Endothelial cell of umbilical vein (primary cell): ENCODE measurements at regions not wholly inside any gene's neighbourhood (a gene's known extent, or its start where the extent isn't known, plus 50 kb on each side); places are given as distances from the start of the nearest gene placed in this dataset.

Experiments used
- BruUV-seq: library from RNA; stranded (reverse); fragments of 400-500 nt; replicated peaks from 2 replicates; lab custom pipeline; 2021; lab: Mats Ljungman, UMichigan
- CTCF ChIA-PET: fragments of 300-600, 350-600 bp; sonication (Branson Sonifier 250); formaldehyde crosslinking; loops from one replicate; lab custom pipeline; 2021; ENCODE audit warnings: antibody characterized with exemption, inconsistent platforms; lab: Charles Lee
- POLR2A ChIA-PET: fragments of 300-600, 350-600 bp; sonication (Branson Sonifier 250); formaldehyde crosslinking; loops from one replicate; lab custom pipeline; 2021; ENCODE audit warnings: antibody characterized with exemption, inconsistent platforms; lab: Charles Lee
- DNase-seq: peaks from one replicate; pipeline ENCODE4 v3.0.0-alpha.2; 2011; ENCODE audit warnings: low read depth, low spot score
- FAIRE-seq: peaks from 2 replicates; lab custom pipeline; 2011; peaks lifted over from hg19 to GRCh38; lab: Jason Lieb, UNC
- H2AFZ ChIP-seq: 2 replicates; pipeline ENCODE4 v1.6.0; 2012; ENCODE audit warnings: low read depth, low read length, control low read depth, inconsistent platforms
- H3K27ac ChIP-seq: 2 replicates; pipeline ENCODE4 v1.5.1; 2011; ENCODE audit warnings: low read depth, mild to moderate bottlenecking, control low read depth, low read length, moderate library complexity; ENCODE audit not compliant: insufficient read depth
- H3K27me3 ChIP-seq, 2 experiments: 2 replicates each; pipeline versions ENCODE4 v1.6.0 to v1.6.1; 2011; ENCODE audit warnings: low read length in 2 of 2, mixed read lengths in 1 of 2; ENCODE audit not compliant: control insufficient read depth in 2 of 2, insufficient read depth in 2 of 2
- H3K36me3 ChIP-seq, 2 experiments: 2 replicates in 1 of 2; 3 replicates in 1 of 2; pipeline ENCODE4 v1.5.1; 2011; ENCODE audit warnings: low read length in 2 of 2, mild to moderate bottlenecking in 1 of 2, moderate library complexity in 1 of 2; ENCODE audit not compliant: control insufficient read depth in 2 of 2, insufficient read depth in 2 of 2; ENCODE audit errors: extremely low read depth in 1 of 2
- H3K4me1 ChIP-seq: 3 replicates; pipeline ENCODE4 v1.5.1; 2011; ENCODE audit warnings: mild to moderate bottlenecking, low read length; ENCODE audit not compliant: control insufficient read depth, insufficient read depth; ENCODE audit errors: extremely low read depth
- H3K4me2 ChIP-seq: 2 replicates; pipeline ENCODE4 v1.6.1; 2011; ENCODE audit warnings: low read length, control low read depth, mixed read lengths; ENCODE audit not compliant: insufficient read depth
- H3K4me3 ChIP-seq, 3 experiments: fragments of 200-600 bp in 1 of 3; sonication (generic), shearing (Covaris generic) in 1 of 3; replicated peaks in 1 of 3; 2 replicates each; pipeline ENCODE4 v1.5.1; 2011 to 2016; ENCODE audit warnings: control low read depth in 3 of 3, low read length in 3 of 3, mild to moderate bottlenecking in 2 of 3, inconsistent platforms in 1 of 3, low read depth in 1 of 3, moderate library complexity in 1 of 3; ENCODE audit not compliant: insufficient read depth in 1 of 3
- H3K79me2 ChIP-seq: 2 replicates; pipeline ENCODE4 v1.6.0; 2012; ENCODE audit warnings: low read length, inconsistent platforms; ENCODE audit not compliant: control insufficient read depth, insufficient read depth
- H3K9ac ChIP-seq: replicated peaks from 2 replicates; pipeline ENCODE3; 2011; ENCODE audit warnings: low read length, control low read depth; ENCODE audit not compliant: insufficient read depth; ENCODE audit errors: extremely low read depth
- H3K9me1 ChIP-seq: replicated peaks from 3 replicates; pipeline ENCODE4 v1.6.0; 2011; ENCODE audit warnings: mild to moderate bottlenecking, low read length; ENCODE audit not compliant: control insufficient read depth, insufficient read depth; ENCODE audit errors: extremely low read depth
- H3K9me3 ChIP-seq: replicated peaks from 2 replicates; pipeline ENCODE4 v1.5.1; 2012; ENCODE audit warnings: low read length, inconsistent platforms; ENCODE audit not compliant: control insufficient read depth, insufficient read depth
- H4K20me1 ChIP-seq: replicated peaks from 2 replicates; pipeline ENCODE3; 2011; ENCODE audit warnings: mild to moderate bottlenecking, low read length; ENCODE audit not compliant: control insufficient read depth, insufficient read depth; ENCODE audit errors: extremely low read depth
- CTCF ChIP-seq, 2 donors: IDR thresholded peaks; 1 replicate in 1 of 2; 2 replicates in 1 of 2; pipeline ENCODE4 v1.5.1; 2011; ENCODE audit warnings: low read length in 2 of 2, mild to moderate bottlenecking in 2 of 2, moderate library complexity in 2 of 2, control low read depth in 1 of 2, inconsistent platforms in 1 of 2, low read depth in 1 of 2; ENCODE audit not compliant: insufficient read depth in 1 of 2; ENCODE audit errors: extremely low read depth in 1 of 2
- EZH2 ChIP-seq: IDR thresholded peaks from 2 replicates; pipeline ENCODE4 v1.6.1; 2012; ENCODE audit warnings: borderline replicate concordance, low read depth, mild to moderate bottlenecking, moderate library complexity, low read length, inconsistent platforms; ENCODE audit not compliant: severe bottlenecking
- FOS ChIP-seq: IDR thresholded peaks from 2 replicates; pipeline ENCODE4 v1.6.1; 2011; ENCODE audit warnings: mild to moderate bottlenecking, low read length, moderate library complexity, borderline replicate concordance; ENCODE audit not compliant: insufficient read depth
- GATA2 ChIP-seq: IDR thresholded peaks from 2 replicates; pipeline ENCODE4 v1.7.0; 2011; ENCODE audit warnings: low read depth, mild to moderate bottlenecking, moderate library complexity, mixed read lengths, low read length; ENCODE audit not compliant: insufficient read length, insufficient read depth
- MYC ChIP-seq: IDR thresholded peaks from one replicate; pipeline ENCODE4 v1.6.1; 2011; ENCODE audit warnings: mild to moderate bottlenecking, low read depth, low read length
- POLR2A ChIP-seq: IDR thresholded peaks from 2 replicates; pipeline ENCODE4 v1.6.1; 2012; ENCODE audit warnings: low read depth, mild to moderate bottlenecking, control low read depth, low read length
- POLR2AphosphoS5 ChIP-seq: IDR thresholded peaks from 2 replicates; pipeline ENCODE4 v1.6.1; 2012; ENCODE audit warnings: low read depth, mild to moderate bottlenecking, control low read depth, low read length, moderate library complexity; ENCODE audit not compliant: insufficient read depth
- dilution Hi-C: fragments of 300-500 bp; cut with MboI; formaldehyde crosslinking; loops from one replicate; pipeline ENCODE4 v1.15.0; 2019; ENCODE audit warnings: low sequenced_read_pairs; ENCODE audit not compliant: extremely low pct_ligation_motif_present
- intact Hi-C: fragments of 100-400 bp; cut with micrococcal nuclease; formaldehyde crosslinking; loops from one replicate; pipeline ENCODE4 v1.10.0; 2022

- Histone ChIP-seq H3K4me3 (no peak overlapping the region), H3K9ac (no peak overlapping the region), H4K20me1 (no peaks in the 10 kb centered on the region), H3K9me1 (no peaks in the 10 kb centered on the region), H2AFZ (no peak overlapping the region), H3K27me3 (no peaks in the 10 kb centered on the region), H3K36me3 (no peaks in the 10 kb centered on the region), H3K27ac (no peak overlapping the region), H3K4me2 (no peak overlapping the region), H3K79me2 (no peaks in the 10 kb centered on the region), H3K4me1 (no peaks in the 10 kb centered on the region), H3K9me3 (no peaks in the 10 kb centered on the region)
- FAIRE-seq (peak; percentile 8), DNase-seq (no peak)
- no TSS peak for BruUV-seq
- no peak for TF ChIP-seq FOS
- TF ChIP-seq CTCF (IDR thresholded peaks at IDR 0.05; ENCODE audit: extremely low read depth in 1 of 2, insufficient read depth in 1 of 2, low read depth in 1 of 2, low read length in 2 of 2) = no peak
- no peak for TF ChIP-seq POLR2A
- no peak for TF ChIP-seq MYC
- TF ChIP-seq POLR2AphosphoS5 = no peak
- no peak for TF ChIP-seq GATA2
- TF ChIP-seq EZH2 = no peak
- CTCF ChIA-PET = interaction anchor here (1.5 to 1.9 kb wide), 3 partner anchors 10 to 104 kb away, joined by 3 to 6 read pairs (median 4); no protein-coding TSS in a partner anchor
- intact Hi-C loops = no loop called here
- dilution Hi-C loops = no loop called here
- POLR2A ChIA-PET = no interaction called here
Measured at GRCh38 chr2:190126798-190127197, 64.3 kb upstream of the MSTN start.
